ENCODE measurements at regions not wholly inside any gene's neighbourhood (a gene's known extent, or its start where the extent isn't known, plus 50 kb on each side); places are given as distances from the start of the nearest gene placed in this dataset.

- no peak for DNase-seq
Measured at GRCh38 chr6:115396112-115396906, 664.4 kb downstream of the FRK start.

- no peak for DNase-seq
Measured at GRCh38 chr6:115393821-115394220, 666.9 kb downstream of the FRK start.

GRCh38 chr6:115370202-115370601 lies 690.5 kb downstream of the FRK start:
- no peak for DNase-seq

GRCh38 chr6:115365783-115366182 lies 694.9 kb downstream of the FRK start:
- DNase-seq: no peak

GRCh38 chr6:115363379-115363778 lies 697.3 kb downstream of the FRK start:
- no peak for DNase-seq

- no peak for DNase-seq
Measured at GRCh38 chr6:115362234-115362633, 698.5 kb downstream of the FRK start.

- no peak for DNase-seq
Measured at GRCh38 chr6:115360602-115361325, 699.9 kb downstream of the FRK start.

- no peak for DNase-seq
Measured at GRCh38 chr6:115358616-115359015, 702.1 kb downstream of the FRK start.

GRCh38 chr6:115356371-115356770 lies 704.3 kb downstream of the FRK start:
- no peak for DNase-seq

- no peak for DNase-seq
Measured at GRCh38 chr6:115323001-115323400, 737.7 kb downstream of the FRK start.

- DNase-seq: no peak
Measured at GRCh38 chr6:115319823-115320222, 740.9 kb downstream of the FRK start.

- no peak for DNase-seq
Measured at GRCh38 chr6:115310156-115310555, 750.5 kb downstream of the FRK start.

GRCh38 chr6:115302731-115303130 lies 758.0 kb downstream of the FRK start:
- no peak for DNase-seq

- DNase-seq: no peak
Measured at GRCh38 chr6:115287467-115287866, 773.2 kb downstream of the FRK start.

GRCh38 chr6:115276881-115277565 lies 783.7 kb downstream of the FRK start:
- no peak for DNase-seq

- DNase-seq: no peak
Measured at GRCh38 chr6:115272311-115272710, 788.4 kb downstream of the FRK start.

GRCh38 chr6:115271434-115271833 lies 789.3 kb downstream of the FRK start:
- no peak for DNase-seq

GRCh38 chr6:115270953-115271352 lies 789.7 kb downstream of the FRK start:
- DNase-seq: no peak

- DNase-seq: no peak
Measured at GRCh38 chr6:115241373-115241772, 819.3 kb downstream of the FRK start.

- no peak for DNase-seq
Measured at GRCh38 chr6:115221198-115221597, 839.5 kb downstream of the FRK start.

- DNase-seq: no peak
Measured at GRCh38 chr6:115220551-115221159, 840.0 kb downstream of the FRK start.

GRCh38 chr6:115219645-115220044 lies 841.0 kb downstream of the FRK start:
- DNase-seq: no peak

- no peak for DNase-seq
Measured at GRCh38 chr6:115216835-115217234, 843.9 kb downstream of the FRK start.

Data from NCI-H526 (cell line).